Globus pallidus (tissue), 1 donor: ENCODE measurements at regions not wholly inside any gene's neighbourhood (a gene's known extent, or its start where the extent isn't known, plus 50 kb on each side); places are given as distances from the start of the nearest gene placed in this dataset.

Experiments used
- DNase-seq: peaks from one replicate; pipeline ENCODE4 v3.0.0-alpha.2; 2015; ENCODE audit warnings: low spot score

DNA sequence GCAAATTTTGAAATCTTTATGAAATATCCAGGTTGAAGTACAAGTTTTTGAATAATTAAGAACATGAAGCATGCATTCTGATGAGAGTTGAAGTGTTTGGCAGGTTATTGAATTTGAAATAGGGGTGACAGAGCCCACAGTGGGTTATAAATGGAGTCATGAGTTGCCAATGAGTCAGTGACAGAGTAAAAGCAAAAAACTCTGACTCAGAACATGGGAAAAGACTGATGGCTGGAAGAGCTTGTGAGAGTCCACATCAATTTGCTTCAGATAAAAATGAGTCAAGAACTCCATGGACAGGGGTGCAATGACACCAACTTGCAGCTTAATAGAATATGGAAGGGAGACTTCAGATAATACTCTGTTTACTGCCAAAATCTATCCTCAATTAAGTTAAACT, 105.3 kb downstream of the SLC6A15 start:
- DNase-seq: no peak

DNA sequence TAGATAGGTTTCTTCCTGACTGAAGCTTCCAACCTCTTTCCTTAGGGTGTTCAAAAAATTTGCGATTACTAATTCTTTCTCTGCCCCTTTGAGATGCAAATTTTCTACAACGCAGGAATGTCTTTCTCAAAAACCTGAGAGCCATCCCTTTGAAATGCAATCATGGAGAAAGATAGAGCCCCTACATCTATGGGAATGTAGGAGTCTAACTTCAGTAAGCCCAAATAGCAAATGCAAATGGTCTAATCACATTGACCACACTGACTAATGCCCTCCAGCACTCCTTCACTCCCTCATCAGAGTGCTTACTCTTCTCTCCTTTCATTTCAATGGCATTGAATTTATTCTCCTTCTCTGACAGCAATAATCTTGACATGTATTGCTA, 107.1 kb downstream of the SLC6A15 start:
- no peak for DNase-seq

DNA sequence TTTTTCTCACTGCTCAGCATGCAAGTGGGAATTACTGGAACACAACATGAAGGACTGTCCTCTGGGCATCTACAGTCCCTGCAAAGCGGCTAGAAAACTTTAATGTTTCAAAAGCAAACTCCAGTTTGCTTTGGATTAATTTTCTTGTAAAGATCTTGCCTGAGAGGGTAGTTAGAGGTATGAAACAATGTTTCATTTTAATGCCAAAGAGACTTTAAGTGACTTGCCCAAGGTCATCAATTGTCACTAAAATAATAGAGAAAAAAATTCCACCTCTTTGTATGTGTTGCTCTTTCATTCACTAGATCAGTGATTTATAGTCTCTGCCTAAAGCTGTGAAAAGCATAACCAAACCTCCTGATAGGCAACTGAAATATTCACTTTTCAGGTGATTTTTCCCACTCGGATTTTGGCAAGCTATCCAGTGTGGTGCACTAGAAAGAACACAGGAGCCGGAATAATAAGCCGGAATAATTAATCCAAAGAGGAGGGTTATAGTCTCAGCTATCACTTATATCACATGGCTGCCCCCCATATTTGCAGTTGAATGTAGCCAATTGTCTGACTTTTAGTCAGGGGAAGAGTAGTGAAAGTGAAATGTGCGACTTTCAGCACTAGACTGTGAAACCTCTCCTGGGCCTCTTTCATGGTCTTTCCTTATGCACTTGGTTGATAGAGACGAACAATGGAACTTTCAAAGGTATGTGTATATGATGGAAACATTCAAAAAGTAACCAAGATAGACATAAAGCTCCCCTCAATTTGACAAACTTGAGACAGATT, 107.7 kb downstream of the SLC6A15 start:
- DNase-seq: no peak

DNA sequence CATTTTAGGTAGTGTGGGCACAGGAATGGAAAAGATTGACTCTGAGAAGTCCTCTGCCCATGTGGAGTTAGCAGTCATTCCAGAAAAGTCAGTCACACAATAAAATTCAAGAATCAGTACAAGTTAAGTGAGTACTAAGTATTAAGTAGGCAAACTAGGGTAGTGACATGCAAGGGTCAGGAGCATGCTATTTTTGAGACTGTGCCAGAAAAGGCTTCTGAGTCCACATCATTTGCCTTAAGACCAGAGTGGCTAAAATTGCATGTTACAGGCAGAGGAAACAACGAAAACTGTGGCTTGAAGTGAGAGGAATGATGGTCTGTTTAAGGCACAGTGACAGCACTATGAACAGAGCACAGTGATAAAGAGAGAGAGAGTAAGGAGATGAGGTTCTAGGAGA, 108.9 kb downstream of the SLC6A15 start:
- DNase-seq: no peak

DNA sequence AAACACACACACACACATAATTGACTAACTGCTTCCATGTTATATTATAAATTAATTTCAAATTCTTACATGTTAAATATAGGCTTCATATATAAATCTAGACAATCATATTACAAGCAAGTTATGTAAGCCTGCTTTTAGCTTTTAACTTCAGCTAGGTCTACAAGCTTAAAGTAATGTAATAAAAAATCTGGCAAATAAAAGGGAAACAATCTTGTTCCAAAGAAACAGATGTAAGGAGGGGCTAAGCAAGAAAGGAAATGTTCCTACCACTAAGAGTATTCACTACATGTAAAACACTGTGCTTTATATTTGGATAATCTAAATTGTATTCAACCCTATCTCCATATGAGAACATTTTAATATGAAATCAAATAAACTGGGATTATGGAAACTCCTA, 110.4 kb downstream of the SLC6A15 start:
- no peak for DNase-seq

DNA sequence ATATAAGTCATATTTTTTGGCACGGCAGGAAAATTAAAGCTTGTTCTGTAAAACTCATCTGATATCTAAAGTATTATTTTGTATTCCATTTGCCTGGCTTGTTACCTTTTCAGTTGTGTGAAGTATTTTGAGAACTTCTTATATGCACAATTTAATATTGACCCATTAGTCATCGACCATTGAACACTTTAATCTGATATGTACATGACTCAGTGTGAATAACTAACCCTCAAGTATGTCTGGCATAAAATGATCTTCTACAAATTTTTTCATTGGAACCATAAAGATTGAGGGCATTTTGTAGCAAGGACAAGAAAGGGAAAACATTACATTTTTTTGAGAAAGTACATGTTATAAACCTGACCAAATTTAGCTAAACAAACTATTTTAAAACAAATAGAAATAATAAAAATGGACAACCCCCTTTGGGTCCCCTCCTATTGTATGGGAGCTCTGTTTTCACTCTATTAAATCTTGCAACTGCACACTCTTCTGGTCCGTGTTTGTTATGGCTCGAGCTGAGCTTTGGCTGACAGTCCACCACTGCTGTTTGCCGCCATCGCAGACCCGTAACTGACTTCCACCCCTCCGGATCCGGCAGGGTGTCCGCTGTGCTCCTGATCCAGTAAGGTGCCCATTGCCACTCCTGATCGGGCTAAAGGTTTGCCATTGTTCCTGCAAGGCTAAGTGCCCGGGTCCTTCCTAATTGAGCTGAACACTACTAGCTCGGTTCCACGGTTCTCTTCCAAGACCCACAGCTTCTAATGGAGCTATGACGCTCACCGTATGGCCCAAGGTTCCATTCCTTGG, 118.8 kb downstream of the SLC6A15 start:
- no peak for DNase-seq

DNA sequence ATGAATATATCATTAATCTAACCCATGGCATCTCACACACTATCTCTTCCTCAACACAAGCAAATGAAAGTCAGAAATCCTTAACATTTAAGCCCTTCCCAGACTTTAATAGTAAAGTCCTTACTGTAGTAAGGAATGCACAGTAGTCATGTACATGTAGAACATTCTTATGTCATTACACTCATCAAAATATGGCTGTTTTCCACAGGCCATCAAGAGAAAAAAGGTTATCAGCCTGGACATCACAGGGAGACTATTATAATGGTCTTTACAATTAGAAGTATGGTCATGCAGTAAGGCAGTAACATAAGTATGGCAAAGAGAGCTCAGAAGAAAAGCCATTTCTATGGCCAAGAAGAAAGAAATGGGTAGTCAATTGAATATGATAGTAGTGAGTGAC, 121.2 kb downstream of the SLC6A15 start:
- no peak for DNase-seq

DNA sequence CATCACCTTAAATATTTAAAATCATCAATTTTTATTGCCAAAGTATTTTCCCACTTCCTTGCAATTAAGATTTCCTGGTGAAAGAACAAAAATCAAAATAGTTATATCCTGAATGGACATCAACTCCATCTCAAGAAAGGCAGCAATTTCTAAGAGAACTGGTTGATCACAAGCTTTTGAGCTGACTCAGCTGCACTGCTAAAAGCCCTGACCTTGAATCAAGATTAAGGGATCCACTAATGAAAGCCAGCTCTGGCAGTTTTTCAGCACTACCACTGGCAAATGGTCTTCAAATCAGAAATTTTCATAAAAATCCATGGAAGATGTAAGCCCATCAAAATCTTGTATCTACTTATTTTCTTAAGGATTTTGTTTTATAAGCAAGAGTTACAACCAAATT, 123.4 kb downstream of the SLC6A15 start:
- DNase-seq: no peak

DNA sequence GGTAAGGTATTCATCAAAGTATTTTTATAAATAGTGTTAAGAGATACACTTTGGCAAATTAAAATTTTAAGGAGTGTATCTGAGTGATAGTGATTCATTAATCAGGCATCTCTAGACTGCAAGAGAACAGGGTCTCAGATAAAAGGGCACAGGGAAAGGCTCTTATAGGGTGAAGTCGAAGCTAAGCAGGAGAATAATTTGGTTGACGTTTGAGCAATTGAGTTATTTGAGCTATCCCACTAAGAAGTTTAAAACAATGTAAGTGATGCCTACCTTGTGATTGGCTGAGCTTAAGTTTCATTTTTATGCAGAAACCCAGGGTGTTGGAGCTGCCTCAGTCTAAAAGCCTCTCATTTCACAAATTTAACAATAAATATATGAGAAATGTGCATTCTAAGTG, 125.3 kb downstream of the SLC6A15 start:
- no peak for DNase-seq

DNA sequence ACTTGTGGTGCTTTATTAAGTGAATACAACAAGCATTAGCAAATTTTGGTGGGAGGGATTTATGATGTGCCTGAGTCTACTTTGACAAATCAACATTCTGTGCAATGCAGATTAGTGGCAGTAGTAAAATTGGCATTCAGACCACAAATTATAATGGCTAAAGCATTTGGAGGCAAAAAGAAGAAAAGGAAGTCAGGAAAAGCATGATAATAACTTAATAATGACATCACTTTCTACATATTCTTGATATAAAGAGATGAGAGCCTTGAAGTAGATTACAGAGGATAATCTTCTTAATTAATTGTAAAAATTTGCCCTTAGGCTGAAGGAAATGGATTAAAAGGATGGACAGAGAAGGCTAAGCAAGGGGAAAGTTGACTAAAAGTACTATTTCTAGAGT, 126.0 kb downstream of the SLC6A15 start:
- no peak for DNase-seq

DNA sequence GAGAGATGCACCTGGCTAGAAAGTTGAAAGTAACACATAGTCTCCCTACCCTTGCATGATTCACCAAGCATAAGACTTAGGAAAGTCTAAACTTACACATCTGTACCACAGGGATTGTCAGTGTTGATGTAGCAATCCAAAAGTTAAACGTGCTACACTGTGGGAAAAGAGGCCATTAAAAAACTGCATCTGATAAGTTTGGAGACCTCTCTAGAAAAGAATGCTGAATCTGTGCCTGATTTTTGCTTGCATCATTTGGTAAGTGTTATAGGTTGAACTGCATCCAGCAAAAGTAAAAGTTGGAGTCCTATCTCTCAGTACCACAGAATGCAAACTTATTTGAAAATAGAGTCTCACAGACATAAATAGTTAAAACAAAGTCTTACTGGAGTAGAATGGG, 126.6 kb downstream of the SLC6A15 start:
- DNase-seq: no peak

DNA sequence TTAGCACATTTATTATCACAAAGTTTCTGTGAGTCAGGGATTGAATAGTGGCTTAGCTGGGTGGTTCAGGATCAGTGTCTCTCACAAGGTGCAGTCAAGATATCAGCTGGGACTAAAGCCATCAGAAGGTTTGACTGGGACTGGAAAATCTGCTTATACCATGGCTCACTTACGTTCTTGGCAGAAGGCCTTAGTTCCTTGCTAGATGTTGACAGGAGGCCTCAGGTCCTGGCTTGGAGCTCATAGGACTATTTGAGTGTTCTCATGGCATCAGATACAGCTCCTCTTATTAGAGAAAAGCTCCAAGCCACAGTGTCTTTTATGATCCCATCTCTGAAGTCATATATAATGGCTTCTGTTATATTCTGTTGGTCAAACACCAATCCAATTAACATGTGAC, 127.3 kb downstream of the SLC6A15 start:
- DNase-seq: no peak

DNA sequence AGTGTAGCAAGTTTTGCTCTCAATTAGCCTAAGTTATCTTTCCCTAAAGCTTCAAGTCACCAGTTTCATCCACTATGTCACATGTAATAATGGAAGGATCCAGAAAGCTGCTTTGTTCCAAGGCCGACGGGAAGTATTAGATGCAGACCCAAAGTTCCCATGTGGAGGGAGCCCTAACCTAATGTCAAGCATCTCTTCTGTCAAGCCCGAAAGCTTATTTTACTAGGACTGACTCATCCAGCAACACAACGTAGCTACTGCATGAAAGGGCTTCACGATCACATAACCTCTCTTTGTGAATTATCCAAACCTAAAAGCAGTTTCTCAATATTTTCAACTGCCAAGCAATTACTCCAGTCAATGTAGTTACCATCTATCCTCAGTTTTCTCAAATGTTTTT, 133.4 kb downstream of the SLC6A15 start:
- no peak for DNase-seq

DNA sequence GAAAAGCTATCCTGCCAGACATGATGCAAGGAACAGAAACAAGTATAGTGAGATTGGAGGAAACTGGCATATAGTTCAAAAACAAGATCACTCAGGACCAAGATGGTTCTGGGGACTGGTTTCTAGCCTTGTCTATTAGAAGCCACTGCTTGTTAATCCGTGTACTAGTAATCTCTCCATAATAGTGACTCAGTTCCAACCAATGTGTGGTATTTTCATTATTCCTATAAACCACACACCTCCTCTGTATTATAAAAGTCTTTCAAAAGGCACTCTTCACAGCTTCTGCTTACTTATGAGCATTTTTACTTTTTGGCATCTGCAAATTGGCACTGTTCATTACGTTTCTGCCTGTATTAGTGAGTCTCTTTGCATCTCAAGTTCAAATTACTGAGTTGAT, 140.3 kb downstream of the SLC6A15 start:
- DNase-seq: no peak

DNA sequence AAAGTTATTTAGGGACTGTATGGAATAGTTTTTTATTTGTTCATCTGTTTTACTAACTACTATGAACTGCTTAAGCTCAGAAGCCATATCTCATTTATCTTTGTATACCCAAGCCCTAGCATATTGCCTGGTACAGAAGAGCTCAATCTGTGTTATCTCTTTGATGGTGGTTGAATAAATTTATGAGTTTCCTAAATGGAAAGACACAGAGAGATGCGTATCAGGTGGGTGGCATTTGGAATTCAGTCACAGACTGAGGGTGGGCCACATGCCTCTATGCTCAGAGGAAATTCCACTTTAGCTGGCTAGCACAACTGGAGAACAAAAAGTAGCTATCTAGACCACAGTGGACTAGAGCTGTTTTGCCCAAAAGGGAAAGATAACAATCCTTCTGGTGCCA, 145.5 kb downstream of the SLC6A15 start:
- DNase-seq: no peak

DNA sequence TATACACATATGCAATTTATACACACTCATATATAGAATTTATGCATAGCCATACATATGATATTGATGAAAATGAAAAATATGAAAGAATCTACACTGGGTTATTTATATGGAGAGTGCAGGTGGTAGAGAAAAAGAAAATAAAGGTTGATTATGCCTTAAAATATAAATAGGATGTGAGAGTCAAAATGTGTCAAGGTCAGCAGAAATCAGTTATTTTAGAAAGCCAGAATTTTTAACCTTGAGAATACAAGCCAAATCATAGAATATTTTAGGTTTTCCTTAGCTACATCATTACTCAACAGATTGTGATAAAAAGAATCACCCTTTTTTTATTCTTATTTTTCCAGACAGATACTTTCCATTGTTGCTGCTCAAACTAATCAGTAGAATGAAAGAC, 146.2 kb downstream of the SLC6A15 start:
- DNase-seq: no peak

DNA sequence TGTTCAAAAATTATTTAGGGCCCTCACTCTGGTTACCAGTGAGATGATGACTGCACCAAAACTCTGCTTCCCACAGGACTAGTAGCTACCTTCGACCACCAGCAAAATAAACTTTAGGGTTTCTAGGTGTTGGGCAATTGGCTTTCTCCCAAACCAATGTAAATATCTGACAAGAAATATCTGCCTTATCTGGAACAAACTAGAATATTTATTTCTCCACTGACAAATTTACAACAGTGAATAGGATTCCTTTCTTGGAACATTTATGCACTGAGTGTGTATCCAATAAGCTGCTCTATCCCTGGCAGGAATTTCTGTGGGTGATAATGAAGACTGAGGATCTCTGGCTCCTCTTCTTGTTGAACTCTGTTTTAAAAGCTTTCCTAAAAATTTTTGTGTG, 148.6 kb downstream of the SLC6A15 start:
- DNase-seq: no peak

DNA sequence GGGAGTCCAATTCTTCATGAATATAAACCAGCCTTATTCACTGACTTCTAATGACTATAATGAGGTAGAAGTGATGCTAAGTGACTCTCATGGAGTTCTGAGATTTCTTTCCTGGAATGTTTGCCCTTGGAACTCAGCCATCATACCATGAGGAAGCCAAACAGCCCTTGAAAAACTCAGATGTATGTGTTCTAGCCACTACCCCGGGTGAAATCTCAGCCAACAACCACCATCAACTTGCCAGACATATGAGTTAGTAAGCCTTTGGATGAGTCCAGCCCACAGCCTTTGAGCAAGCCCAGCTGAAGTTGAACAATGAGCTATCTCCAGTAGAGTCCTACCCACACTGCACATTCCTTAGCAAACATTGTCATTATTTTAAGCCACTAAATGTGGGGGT, 149.5 kb downstream of the SLC6A15 start:
- DNase-seq: no peak

DNA sequence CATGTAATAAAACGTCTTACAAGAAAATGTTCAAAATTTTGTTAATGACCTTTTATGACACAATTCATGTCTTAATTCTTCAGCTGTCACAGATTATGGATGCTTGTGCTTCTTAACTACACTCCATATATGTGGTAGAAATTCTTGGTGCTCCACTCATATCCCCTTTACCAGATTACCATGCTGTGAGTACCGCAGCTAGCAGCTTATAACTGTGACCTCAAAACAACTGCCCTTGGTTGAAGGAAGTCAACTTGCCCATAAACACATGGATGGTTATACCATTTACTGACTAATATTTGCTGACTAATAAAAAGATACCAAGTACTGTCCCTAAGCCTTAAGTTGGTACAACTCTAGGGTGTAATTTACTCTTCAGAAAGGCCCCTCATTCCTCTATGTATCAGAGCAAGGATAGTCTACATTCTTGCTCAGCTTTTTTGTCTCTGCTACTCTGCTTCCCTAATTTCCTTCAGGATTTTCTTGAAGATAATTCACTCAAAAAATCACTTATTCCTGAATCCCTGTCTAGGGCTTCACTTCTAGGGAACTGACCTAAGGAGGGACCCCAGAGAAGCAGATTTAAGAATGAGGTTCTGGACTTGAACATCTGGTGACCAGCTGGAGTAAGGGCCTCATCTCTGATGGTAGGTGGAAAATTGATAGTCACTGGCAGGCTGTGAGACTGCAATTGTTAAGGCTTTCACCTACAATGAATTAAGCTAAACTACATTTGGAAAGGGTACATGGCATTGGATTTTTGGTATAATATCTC, 152.3 kb downstream of the SLC6A15 start:
- DNase-seq: no peak

DNA sequence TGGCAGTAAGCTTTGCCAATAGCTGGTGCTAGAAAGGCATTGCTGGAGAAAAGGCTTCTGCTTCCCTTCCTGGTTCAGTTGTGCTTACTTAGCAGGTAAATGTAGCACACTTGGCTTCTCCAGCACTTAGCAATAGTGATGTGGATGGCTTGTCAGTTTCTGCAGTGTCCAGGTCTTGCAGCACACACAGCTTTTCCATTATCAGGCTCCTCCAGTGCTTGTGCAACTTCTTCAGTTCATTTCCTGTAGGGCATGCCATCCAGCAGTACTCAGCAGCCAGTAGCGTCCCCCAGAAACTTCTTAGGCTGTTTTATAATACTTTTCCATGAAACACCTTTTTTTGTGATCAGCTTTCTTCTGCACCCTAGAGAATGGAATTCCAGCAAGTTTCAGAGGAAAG, 154.6 kb downstream of the SLC6A15 start:
- DNase-seq: no peak

DNA sequence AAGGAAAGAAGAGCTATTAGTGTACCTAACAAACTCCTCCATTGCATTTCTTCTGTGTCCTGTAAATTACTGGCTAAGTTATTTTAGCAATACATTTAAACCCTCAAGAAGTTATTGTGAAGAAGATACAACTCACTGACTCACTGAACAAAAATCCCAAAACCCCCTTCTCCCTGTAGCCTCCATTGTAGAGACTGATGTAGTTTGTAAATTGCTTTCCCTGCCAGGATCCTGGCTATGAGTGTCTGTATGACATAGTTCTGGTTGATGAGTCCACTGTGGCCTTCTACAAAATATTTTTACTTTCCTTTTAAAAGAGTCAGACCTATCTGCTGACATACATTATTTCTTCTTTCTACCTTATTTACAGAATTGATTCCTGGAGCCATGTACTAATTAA, 155.6 kb downstream of the SLC6A15 start:
- no peak for DNase-seq

DNA sequence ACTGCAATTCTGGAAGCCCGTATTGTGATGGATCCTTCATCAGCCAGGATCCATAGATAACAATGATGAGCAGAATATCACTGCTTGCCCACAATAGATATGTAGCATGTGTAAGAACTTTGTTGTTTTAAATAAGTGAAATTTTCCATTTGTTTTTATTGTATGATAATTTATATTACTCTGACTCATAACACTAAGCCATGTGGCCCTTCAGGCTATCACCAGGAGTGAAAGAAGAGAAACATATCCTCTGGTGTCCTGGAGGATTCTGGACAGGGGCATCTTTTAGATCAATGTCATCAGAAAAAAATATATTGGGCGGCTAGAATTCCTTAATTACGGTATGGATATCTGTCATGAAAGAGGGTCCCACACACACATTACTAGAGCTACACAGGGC, 167.5 kb downstream of the SLC6A15 start:
- no peak for DNase-seq

DNA sequence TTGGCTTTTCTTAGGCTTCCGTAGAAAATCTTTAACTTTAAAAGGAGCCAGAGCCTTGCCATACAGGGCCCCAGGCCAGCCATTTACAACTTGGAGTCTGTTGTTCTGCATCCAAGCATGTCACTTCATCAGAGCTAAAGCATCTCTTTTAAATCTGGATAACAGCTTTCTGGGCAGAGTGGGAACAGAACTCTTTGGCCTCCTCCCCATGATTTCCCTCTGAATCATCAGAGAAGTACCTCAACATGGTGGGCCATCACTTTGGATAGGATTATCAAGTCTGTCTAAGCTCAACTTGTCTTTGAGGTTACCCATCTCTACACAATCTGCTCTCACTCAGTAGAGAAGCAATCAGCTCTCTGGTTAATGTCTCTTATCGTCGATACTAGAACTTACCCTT, 170.9 kb downstream of the SLC6A15 start:
- no peak for DNase-seq
